Transverse colon (tissue), 4 donors: ENCODE measurements at regions not wholly inside any gene's neighbourhood (a gene's known extent, or its start where the extent isn't known, plus 50 kb on each side); places are given as distances from the start of the nearest gene placed in this dataset.

Source experiments
- CTCF ChIP-seq, 5 experiments: fragments of 200-600 bp in 3 of 5; fragments of 450-650 bp in 2 of 5; sonication (generic) in 3 of 5; IDR thresholded peaks; 1 replicate in 2 of 5; 2 replicates in 3 of 5; pipeline ENCODE4 v1.5.1; 2016 to 2017; ENCODE audit warnings: antibody characterized with exemption in 5 of 5, inconsistent platforms in 3 of 5, mild to moderate bottlenecking in 2 of 5, moderate library complexity in 1 of 5
- EP300 ChIP-seq: sonication (generic); formaldehyde crosslinking; IDR thresholded peaks from one replicate; pipeline ENCODE4 v1.6.1; 2017; ENCODE audit warnings: antibody characterized with exemption, low read depth
- POLR2A ChIP-seq: fragments of 450-650 bp; IDR thresholded peaks from one replicate; pipeline ENCODE4 v1.6.1; 2016; ENCODE audit warnings: antibody characterized with exemption, mild to moderate bottlenecking, moderate library complexity
- POLR2AphosphoS5 ChIP-seq, 3 donors: sonication (generic); formaldehyde crosslinking; IDR thresholded peaks; one replicate each; pipeline ENCODE4 v1.6.1; 2016; ENCODE audit warnings: antibody characterized with exemption in 3 of 3

DNA sequence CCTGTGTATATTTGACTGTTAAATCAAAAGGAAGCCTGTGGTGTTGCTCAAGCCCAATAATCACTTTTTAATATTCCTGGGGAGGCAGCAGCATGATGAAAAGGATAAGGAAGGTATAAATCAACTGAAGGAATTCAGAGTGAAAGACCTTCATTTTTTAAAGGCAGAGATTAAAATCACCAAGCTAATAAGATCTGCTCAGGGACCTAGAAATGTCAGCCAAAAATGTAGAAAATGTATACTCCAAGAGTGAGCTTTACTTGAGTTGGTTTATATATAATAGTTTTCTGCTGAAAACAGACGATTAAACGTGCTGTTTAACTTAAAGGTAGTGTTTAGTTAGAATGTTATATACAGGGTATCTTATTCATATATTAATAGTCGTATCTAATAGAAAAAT, 549.3 kb downstream of the IQCM start:
- TF ChIP-seq CTCF (IDR thresholded peaks at IDR 0.05) (no peak), POLR2AphosphoS5 (IDR thresholded peaks at IDR 0.05) (no peak), POLR2A (no peak), EP300 (no peak)
